ENCODE measurements at regions not wholly inside any gene's neighbourhood (a gene's known extent, or its start where the extent isn't known, plus 50 kb on each side); places are given as distances from the start of the nearest gene placed in this dataset.

GRCh38 chr6:9612489-9612888 lies 802.4 kb downstream of the TFAP2A start:
- DNase-seq = no peak
- Histone ChIP-seq H3K27me3 (ENCODE audit: control insufficient read depth in 3 of 3, insufficient read depth in 3 of 3, low read length in 3 of 3) (no peaks in the 10 kb centered on the region), H3K4me1 (ENCODE audit: control insufficient read depth in 3 of 3, insufficient read depth in 2 of 3, low read depth in 1 of 3, low read length in 2 of 3) (no peaks in the 10 kb centered on the region), H3K27ac (ENCODE audit: low read depth in 1 of 3, low read length in 2 of 3) (no peak overlapping the region), H3K4me3 (ENCODE audit: low read depth in 1 of 3, low read length in 3 of 3) (no peak overlapping the region), H3K9me3 (ENCODE audit: control insufficient read depth in 2 of 2, insufficient read depth in 1 of 2, low read depth in 1 of 2, low read length in 1 of 2) (no peaks in the 10 kb centered on the region), H3K36me3 (ENCODE audit: control insufficient read depth in 3 of 3, insufficient read depth in 2 of 3, low read depth in 1 of 3, low read length in 3 of 3) (no peaks in the 10 kb centered on the region)
- no peak for FAIRE-seq
- WGBS, 3 donors = 57 to 70% (median 57%) methylated on average over 2 of the region's 2 CpGs

DNA sequence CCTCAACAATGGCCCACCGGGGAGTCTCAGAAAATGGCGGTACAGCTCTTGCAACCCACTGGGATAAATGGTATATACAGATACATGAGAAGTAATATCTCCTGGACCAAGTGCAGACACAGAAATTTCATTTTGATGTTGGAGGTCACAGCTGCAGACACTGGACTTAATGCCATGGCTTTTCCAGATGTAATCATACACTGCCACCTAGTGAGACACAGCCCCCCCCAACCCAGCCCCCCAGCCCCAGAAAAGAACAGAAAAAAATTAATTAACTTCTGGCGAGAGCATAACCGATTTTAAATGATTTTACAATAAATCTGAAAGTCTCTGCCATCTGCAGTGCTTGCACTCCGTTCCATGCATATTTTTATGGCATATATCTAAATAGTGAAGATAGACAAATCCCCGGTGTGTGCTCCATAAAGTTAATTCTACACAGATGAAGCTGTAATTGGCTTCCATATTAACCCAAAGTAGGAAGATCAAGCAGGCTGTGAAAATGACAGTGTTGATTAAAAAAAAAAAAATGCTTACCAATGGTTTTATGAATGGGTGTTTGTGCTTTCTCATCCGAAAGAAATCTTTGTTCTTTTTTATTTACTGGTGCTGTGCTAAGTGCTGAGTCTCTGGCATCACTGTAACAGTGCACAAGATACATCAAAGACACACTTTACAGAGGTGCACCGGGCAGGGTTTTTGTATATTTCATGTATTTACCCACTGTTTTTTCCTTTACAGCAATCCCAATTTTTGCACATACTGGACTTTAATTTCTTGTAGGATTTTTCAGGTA lies 804.1 kb downstream of the TFAP2A start:
- no peak for DNase-seq
- no peak for FAIRE-seq
- Histone ChIP-seq H3K27me3 (ENCODE audit: control insufficient read depth in 3 of 3, insufficient read depth in 3 of 3, low read length in 3 of 3) (no peaks in the 10 kb centered on the region), H3K9me3 (ENCODE audit: control insufficient read depth in 2 of 2, insufficient read depth in 1 of 2, low read depth in 1 of 2, low read length in 1 of 2) (peaks cover 0 to 2% of the 10 kb centered on the region in 2 donors), H3K27ac (ENCODE audit: low read depth in 1 of 3, low read length in 2 of 3) (no peak overlapping the region), H3K4me3 (ENCODE audit: low read depth in 1 of 3, low read length in 3 of 3) (no peak overlapping the region), H3K4me1 (ENCODE audit: control insufficient read depth in 3 of 3, insufficient read depth in 2 of 3, low read depth in 1 of 3, low read length in 2 of 3) (no peaks in the 10 kb centered on the region), H3K36me3 (ENCODE audit: control insufficient read depth in 3 of 3, insufficient read depth in 2 of 3, low read depth in 1 of 3, low read length in 3 of 3) (no peaks in the 10 kb centered on the region)
- WGBS, 3 donors = 59 to 61% (median 60%) methylated on average over 8 of the region's 8 CpGs

DNA sequence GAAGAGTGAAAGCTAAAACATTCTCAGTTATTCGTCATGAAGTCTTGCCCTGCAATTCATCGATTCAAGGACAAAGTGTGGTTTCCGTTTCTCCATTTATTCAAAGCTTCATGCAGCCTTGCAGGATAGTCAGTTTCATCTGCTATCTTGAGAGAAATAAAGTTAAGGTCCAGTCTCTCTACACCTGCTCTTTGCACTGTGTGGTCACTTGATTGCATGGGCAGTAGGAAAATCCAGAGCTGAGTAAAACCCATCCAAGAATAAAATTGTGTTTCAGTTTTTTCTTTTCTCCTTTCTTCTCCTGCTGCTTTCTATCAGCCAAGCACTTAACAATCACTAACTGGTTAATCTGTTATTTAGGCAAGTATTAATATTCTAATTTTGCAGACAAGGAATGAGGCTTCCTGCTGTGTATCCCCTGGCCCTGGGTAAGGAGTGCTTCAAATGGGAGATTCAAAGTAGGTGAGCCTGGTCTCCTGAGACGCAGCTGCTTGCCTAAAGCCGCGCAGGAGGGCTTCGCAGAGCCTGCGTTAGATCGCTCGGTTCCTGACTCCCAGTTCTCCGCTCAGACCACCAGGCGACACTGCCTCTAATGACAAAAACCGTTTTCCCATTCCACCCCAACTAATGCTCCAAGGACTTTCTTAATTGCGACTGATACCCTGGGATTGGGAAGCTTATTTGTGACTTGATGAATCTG lies 808.3 kb downstream of the TFAP2A start:
- 39 to 50% (median 44%) methylated on average over 14 of the region's 14 CpGs for WGBS, 3 donors
- H3K36me3 ChIP-seq (ENCODE audit: control insufficient read depth in 3 of 3, insufficient read depth in 2 of 3, low read depth in 1 of 3, low read length in 3 of 3) = no peaks in the 10 kb centered on the region
- no peak for DNase-seq
- no peak overlapping the region for H3K4me3 ChIP-seq (ENCODE audit: low read depth in 1 of 3, low read length in 3 of 3)
- H3K27ac ChIP-seq (ENCODE audit: low read depth in 1 of 3, low read length in 2 of 3) = no peak overlapping the region
- no peaks in the 10 kb centered on the region for H3K4me1 ChIP-seq (ENCODE audit: control insufficient read depth in 3 of 3, insufficient read depth in 2 of 3, low read depth in 1 of 3, low read length in 2 of 3)
- peaks cover 0 to 2% of the 10 kb centered on the region in 2 donors for H3K9me3 ChIP-seq (ENCODE audit: control insufficient read depth in 2 of 2, insufficient read depth in 1 of 2, low read depth in 1 of 2, low read length in 1 of 2)
- FAIRE-seq = no peak
- H3K27me3 ChIP-seq (ENCODE audit: control insufficient read depth in 3 of 3, insufficient read depth in 3 of 3, low read length in 3 of 3) = no peaks in the 10 kb centered on the region

DNA sequence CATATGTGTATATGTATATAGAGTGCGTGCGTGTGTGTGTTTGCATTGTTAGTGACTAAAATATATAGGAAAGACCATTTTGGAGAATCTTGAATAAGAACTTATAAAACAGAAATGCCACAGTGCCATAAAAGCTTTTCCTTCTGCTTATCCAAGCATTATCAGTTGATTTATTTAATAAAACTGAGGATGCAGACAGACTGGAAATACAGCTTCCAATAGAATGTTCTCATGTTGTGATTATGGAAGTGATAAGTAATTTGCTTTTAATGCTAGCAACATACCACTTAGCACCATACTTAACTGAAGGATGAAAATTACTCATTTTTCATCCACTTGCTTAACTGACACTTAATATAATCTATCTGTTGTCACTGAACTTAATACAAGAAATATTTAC lies 820.1 kb downstream of the TFAP2A start:
- Histone ChIP-seq H3K9me3 (ENCODE audit: control insufficient read depth in 2 of 2, insufficient read depth in 1 of 2, low read depth in 1 of 2, low read length in 1 of 2) (no peaks in the 10 kb centered on the region), H3K36me3 (ENCODE audit: control insufficient read depth in 3 of 3, insufficient read depth in 2 of 3, low read depth in 1 of 3, low read length in 3 of 3) (no peaks in the 10 kb centered on the region), H3K4me3 (ENCODE audit: low read depth in 1 of 3, low read length in 3 of 3) (no peak overlapping the region), H3K4me1 (ENCODE audit: control insufficient read depth in 3 of 3, insufficient read depth in 2 of 3, low read depth in 1 of 3, low read length in 2 of 3) (no peaks in the 10 kb centered on the region), H3K27me3 (ENCODE audit: control insufficient read depth in 3 of 3, insufficient read depth in 3 of 3, low read length in 3 of 3) (no peaks in the 10 kb centered on the region), H3K27ac (ENCODE audit: low read depth in 1 of 3, low read length in 2 of 3) (no peak overlapping the region)
- no peak for DNase-seq
- 78 to 96% (median 88%) methylated on average over 2 of the region's 2 CpGs for WGBS, 3 donors
- no peak for FAIRE-seq

- Histone ChIP-seq H3K36me3 (ENCODE audit: control insufficient read depth in 3 of 3, insufficient read depth in 2 of 3, low read depth in 1 of 3, low read length in 3 of 3) (no peaks in the 10 kb centered on the region), H3K27me3 (ENCODE audit: control insufficient read depth in 3 of 3, insufficient read depth in 3 of 3, low read length in 3 of 3) (no peaks in the 10 kb centered on the region), H3K4me1 (ENCODE audit: control insufficient read depth in 3 of 3, insufficient read depth in 2 of 3, low read depth in 1 of 3, low read length in 2 of 3) (no peaks in the 10 kb centered on the region), H3K9me3 (ENCODE audit: control insufficient read depth in 2 of 2, insufficient read depth in 1 of 2, low read depth in 1 of 2, low read length in 1 of 2) (no peaks in the 10 kb centered on the region), H3K4me3 (ENCODE audit: low read depth in 1 of 3, low read length in 3 of 3) (no peak overlapping the region), H3K27ac (ENCODE audit: low read depth in 1 of 3, low read length in 2 of 3) (no peak overlapping the region)
- DNase-seq (no peak), FAIRE-seq (no peak)
- WGBS, 3 donors = 79 to 86% (median 84%) methylated on average over 3 of the region's 3 CpGs
Observed at GRCh38 chr6:9593554-9593953, 821.3 kb downstream of the TFAP2A start.

- Histone ChIP-seq H3K36me3 (ENCODE audit: control insufficient read depth in 3 of 3, insufficient read depth in 2 of 3, low read depth in 1 of 3, low read length in 3 of 3) (no peaks in the 10 kb centered on the region), H3K4me1 (ENCODE audit: control insufficient read depth in 3 of 3, insufficient read depth in 2 of 3, low read depth in 1 of 3, low read length in 2 of 3) (no peaks in the 10 kb centered on the region), H3K27ac (ENCODE audit: low read depth in 1 of 3, low read length in 2 of 3) (no peak overlapping the region), H3K9me3 (ENCODE audit: control insufficient read depth in 2 of 2, insufficient read depth in 1 of 2, low read depth in 1 of 2, low read length in 1 of 2) (no peaks in the 10 kb centered on the region), H3K27me3 (ENCODE audit: control insufficient read depth in 3 of 3, insufficient read depth in 3 of 3, low read length in 3 of 3) (no peaks in the 10 kb centered on the region), H3K4me3 (ENCODE audit: low read depth in 1 of 3, low read length in 3 of 3) (no peak overlapping the region)
- DNase-seq (no peak), FAIRE-seq (no peak)
- WGBS, 3 donors = 46 to 70% (median 56%) methylated on average over 2 of the region's 2 CpGs
Observed at GRCh38 chr6:9583753-9584352, 831.0 kb downstream of the TFAP2A start.

- no peak for DNase-seq
- no peak for FAIRE-seq
- no peaks in the 10 kb centered on the region for H3K9me3 ChIP-seq (ENCODE audit: control insufficient read depth in 2 of 2, insufficient read depth in 1 of 2, low read depth in 1 of 2, low read length in 1 of 2)
- H3K27ac ChIP-seq (ENCODE audit: low read depth in 1 of 3, low read length in 2 of 3) = no peak overlapping the region
- no peaks in the 10 kb centered on the region for H3K27me3 ChIP-seq (ENCODE audit: control insufficient read depth in 3 of 3, insufficient read depth in 3 of 3, low read length in 3 of 3)
- H3K4me1 ChIP-seq (ENCODE audit: control insufficient read depth in 3 of 3, insufficient read depth in 2 of 3, low read depth in 1 of 3, low read length in 2 of 3) = no peaks in the 10 kb centered on the region
- no peak overlapping the region for H3K4me3 ChIP-seq (ENCODE audit: low read depth in 1 of 3, low read length in 3 of 3)
- H3K36me3 ChIP-seq (ENCODE audit: control insufficient read depth in 3 of 3, insufficient read depth in 2 of 3, low read depth in 1 of 3, low read length in 3 of 3) = no peaks in the 10 kb centered on the region
Observed at GRCh38 chr6:9581155-9581554, 833.7 kb downstream of the TFAP2A start.

- H3K4me1 ChIP-seq (ENCODE audit: control insufficient read depth in 3 of 3, insufficient read depth in 2 of 3, low read depth in 1 of 3, low read length in 2 of 3) = no peaks in the 10 kb centered on the region
- no peak for DNase-seq
Observed at GRCh38 chr6:9576521-9576920, 838.4 kb downstream of the TFAP2A start.

More at GRCh38 chr6:9576521-9576920, 838.4 kb downstream of the TFAP2A start:
- Histone ChIP-seq H3K36me3 (ENCODE audit: control insufficient read depth in 3 of 3, insufficient read depth in 2 of 3, low read depth in 1 of 3, low read length in 3 of 3) (no peaks in the 10 kb centered on the region), H3K9me3 (ENCODE audit: control insufficient read depth in 2 of 2, insufficient read depth in 1 of 2, low read depth in 1 of 2, low read length in 1 of 2) (no peaks in the 10 kb centered on the region), H3K4me3 (ENCODE audit: low read depth in 1 of 3, low read length in 3 of 3) (no peak overlapping the region), H3K27me3 (ENCODE audit: control insufficient read depth in 3 of 3, insufficient read depth in 3 of 3, low read length in 3 of 3) (no peaks in the 10 kb centered on the region), H3K27ac (ENCODE audit: low read depth in 1 of 3, low read length in 2 of 3) (no peak overlapping the region)
- WGBS, 3 donors = 80 to 85% (median 81%) methylated on average over 4 of the region's 4 CpGs
- FAIRE-seq = no peak

All from small intestine (tissue), 7 donors.